ENCODE measurements at regions not wholly inside any gene's neighbourhood (a gene's known extent, or its start where the extent isn't known, plus 50 kb on each side); places are given as distances from the start of the nearest gene placed in this dataset.

- DNase-seq, result no peak
Measured at GRCh38 chr5:135134691-135135381, 100.8 kb upstream of the PITX1 start.

DNA sequence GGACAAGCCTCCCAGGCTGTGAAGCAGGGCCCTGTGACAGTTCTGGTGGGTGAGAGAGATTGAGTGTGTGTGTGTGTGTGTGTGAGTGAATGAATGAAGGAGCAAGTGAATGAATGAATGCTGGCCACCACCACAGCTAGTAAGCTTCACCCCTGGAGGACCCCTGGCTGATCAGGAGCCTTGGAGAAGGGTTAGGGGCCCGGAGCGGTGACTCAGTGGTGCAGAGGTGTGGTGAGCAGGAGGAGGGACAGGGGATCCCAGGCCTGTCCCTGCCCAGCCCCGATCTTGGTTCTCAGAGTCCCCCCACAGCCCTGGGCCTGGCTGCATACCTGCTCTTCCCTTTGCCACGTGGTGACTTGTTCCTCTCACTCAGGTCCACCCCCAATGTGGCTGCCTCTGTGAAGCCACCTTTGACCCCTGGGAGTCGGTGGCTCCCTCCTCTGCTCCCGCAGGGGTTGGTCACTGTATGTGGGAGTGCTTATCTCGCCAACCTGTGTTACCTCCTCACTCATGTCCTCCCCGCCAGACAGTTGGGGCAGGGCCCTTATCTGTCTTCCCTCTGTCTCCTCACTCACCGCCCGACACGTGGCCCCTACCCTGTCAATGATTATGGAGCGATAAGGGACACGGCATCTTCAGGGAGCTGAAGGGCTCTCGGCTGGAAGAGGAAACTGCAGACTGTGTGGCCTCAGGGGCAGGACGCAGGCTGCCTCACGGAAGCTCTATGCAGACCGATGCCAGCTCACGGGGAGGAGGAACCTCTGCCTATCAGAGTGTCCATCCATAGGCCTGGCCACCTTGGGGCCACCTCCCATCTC is 99.9 kb upstream of the PITX1 start:
- no peak for DNase-seq

- no peak for DNase-seq
Measured at GRCh38 chr5:135133181-135133580, 99.2 kb upstream of the PITX1 start.

- no peak for DNase-seq
Measured at GRCh38 chr5:135131801-135132680, 98.0 kb upstream of the PITX1 start.

DNA sequence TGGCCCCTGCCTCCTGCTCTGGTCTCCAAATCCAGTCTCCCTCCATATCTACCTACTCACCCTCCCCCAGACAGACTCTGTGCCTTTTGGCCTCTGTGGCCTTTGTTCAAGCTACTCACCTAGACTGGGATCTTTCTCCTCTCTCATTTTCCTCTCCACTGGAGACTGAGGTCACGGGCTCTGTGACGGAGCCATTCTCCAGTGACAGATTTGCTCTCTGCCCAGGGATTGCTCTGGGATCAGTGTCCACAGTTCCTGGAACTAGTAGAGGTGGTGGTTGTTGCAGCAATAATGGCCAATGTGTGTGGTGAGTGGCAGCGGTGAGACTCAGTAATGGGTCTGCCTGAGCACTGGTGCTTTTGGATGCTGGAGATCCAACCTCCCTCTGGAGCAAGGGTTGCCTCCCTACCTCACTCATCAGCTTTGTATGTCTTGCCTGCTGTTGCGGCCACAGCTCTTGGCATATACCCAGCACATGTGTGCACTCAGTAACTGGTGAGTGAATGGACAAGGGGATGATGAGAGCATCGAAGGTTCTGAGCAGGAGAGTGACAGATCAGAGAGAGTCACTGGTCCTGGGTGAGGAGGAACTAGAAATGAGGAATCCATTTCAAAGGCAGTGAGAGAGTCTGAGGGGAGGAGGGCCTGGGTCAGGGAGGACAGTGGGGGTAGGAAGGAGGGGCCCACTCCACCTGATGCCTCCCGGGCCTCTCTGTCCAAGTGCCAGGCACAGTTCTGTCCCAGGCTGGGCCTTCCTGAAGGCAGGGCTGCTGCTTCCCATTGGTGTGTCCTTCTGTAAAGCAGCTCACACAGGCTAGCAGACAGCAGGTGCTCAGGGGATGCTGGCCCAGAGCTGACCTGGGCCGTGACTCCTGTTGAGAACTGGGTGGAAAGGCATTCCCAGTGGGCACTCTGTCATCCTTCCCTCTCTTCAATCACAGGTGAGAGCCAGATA is 96.5 kb upstream of the PITX1 start:
- DNase-seq, result no peak

- no peak for DNase-seq
Measured at GRCh38 chr5:135129307-135129706, 95.3 kb upstream of the PITX1 start.

DNA sequence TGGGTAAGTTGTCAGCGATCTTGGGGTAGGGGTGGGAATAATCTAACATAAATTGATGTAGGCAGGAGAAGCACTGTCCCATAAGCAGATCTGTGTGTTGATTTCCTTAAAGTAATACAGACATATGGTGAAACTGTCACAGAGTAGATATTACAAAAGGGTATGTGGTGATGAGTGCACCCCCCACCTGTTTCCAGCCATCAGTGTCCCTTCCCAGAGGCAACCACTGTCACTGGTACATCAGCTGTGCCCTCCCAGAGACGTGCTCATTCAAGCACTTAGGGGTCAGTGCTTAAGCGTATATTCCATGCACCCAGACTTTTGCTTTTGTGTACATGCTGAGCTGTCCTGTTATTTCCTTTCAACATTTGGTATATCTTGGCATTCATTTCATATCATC is 94.3 kb upstream of the PITX1 start:
- no peak for DNase-seq

DNA sequence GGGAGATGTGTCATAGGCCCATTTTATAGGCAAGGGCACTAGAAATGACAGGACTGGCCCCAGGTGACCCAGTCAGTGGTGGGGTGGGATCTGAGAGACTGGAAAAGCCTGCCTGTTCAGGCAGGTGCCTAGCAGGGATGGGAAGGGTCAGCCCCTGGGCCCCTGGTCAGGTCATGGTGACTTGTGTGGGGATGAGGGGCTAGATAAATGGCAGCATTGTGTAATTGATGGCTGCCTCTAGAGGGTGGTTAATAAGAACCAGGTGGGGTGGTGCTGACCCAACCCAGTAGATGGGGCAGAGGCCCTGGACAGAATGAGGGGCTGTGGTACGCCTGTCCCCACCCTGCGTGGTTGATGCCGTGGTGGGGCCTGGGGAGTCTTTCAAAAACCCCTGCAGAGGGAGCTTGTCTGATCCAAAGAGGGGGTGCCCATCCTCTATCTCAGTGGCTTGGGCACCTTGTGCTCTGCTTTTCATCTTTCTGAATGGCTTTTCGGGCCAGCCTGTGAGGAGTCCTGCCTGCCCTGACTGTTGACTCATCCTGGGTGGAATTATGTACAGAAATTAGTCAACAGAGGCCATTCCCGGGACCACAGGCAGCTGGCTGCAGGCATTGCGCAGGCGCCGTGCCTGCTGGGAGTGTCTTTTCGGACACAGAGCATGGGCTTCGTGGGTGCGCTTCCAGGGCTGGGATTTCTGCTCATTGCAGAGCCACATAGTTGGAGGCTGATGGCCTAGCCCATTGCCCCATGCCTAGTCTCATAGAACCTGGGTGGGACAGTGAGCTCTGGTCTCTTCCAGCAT is 93.6 kb upstream of the PITX1 start:
- DNase-seq, result no peak

- DNase-seq, result no peak
Measured at GRCh38 chr5:135126688-135127438, 92.8 kb upstream of the PITX1 start.

- DNase-seq, result no peak
Measured at GRCh38 chr5:135124724-135125123, 90.7 kb upstream of the PITX1 start.

DNA sequence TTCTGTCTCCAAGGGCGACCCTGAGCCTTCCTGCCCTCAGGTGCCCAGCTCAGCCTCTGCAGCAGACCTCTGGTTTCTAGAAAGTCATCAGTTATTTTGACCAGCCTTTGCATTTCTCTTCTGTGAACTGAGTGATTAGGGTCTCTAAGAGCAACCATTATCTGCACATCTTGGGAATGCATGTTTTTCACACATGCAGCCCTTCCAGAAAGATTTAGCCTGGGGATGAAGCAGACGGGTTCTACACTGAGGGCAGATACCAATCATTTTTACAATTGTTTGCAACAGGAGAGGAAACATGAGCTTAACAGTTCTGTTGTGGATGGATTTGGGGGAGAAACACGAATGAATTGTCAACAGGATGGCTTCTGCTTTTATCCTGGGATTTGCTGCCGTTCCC is 90.1 kb upstream of the PITX1 start:
- DNase-seq, result no peak

- DNase-seq, result no peak
Measured at GRCh38 chr5:135122797-135123196, 88.8 kb upstream of the PITX1 start.

DNA sequence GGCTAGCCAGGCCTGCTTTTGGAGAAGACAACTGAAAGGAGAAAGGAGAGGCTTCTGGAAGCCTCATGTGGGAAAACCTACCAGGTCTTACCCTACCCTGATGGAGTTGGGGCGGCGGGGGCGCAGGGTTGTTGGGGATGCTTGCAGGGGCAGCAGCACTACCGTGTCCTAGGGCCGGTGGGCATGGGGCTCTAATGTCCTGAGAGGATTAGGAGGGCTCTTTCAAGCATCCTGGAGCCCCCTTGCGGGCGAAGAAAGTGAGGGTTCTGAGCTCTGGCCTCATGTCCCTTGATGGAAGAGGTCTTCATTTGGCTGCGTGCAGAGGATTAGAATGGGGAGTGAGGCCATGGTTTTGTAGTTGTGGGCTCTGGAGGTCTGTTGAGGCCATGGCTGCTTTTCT is 86.9 kb upstream of the PITX1 start:
- DNase-seq, result no peak

GRCh38 chr5:135119481-135119880 is 85.5 kb upstream of the PITX1 start:
- DNase-seq, result no peak

GRCh38 chr5:135117590-135117989 is 83.6 kb upstream of the PITX1 start:
- no peak for DNase-seq

DNA sequence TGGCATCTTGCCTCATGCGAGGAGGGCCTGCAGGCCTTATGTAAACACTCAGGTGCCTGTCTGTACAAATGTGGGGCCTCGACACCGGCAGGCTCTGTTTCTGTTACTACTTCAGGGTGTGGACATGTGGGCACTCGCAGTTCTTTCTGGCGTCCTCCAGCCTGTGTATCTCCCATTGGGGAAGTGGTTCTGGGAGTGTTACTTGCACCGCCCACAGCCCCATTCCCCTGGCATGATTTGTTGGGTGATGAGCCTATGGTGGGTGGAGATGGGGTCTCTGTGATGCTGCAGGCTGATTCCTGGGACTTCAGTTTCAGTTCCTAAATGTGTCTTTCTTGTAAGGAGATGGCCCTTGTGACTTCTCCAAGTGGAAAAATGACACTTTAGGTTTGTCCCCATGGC is 82.1 kb upstream of the PITX1 start:
- no peak for DNase-seq

DNA sequence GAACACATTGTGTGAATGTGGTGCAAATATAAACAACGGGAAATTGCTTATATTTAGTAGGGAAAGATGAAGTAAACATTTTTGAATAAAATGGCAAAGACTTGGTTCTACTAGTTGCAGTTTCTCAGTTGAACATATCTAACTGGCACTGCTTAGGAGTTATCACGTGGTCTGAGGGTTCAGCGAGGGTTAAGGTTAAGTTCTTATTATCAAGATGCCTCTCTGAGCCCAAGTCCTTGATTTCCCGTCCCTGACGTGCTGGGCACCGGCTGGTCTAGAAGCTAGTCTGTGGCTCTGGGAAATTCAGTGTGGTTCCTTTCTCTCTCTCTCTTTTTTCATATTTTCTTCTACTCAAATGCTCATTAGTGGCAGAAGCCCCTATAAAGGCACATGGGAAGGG is 81.6 kb upstream of the PITX1 start:
- no peak for DNase-seq

GRCh38 chr5:135114759-135115158 is 80.7 kb upstream of the PITX1 start:
- no peak for DNase-seq

DNA sequence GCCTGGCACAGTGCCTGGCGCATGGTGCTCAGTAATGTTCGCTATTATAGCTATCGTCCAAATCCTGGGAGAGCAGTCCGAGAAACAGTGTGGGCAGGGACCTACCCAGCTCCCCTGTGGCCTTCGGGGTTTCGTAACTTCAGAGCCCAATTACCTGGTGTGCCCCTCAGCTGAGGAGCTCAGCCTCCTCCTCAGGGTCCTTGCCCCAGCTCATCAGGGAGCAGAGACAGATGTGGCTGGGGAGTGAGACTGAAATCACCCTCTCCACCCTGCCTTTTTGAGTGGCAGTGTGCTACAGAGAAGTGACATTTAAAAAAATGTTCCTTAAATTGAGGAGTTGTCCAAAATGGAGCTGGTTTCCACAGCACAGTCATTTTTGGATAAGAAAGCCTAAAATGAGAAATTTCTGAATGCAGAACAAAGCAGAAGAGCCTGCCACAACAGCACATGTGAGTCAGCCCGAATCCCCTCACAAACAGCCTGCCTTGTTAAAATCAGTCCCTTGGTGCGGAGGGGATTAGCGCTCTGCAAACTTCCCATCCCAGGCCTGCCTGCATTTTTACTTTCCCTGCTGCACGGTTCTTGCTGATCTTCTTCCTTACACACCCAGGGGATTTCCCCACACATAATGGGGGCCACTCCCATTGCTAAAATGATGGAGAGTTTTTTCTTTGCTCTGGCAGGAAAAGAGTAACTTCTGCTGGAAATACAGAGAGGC is 78.1 kb upstream of the PITX1 start:
- DNase-seq, result no peak
